ENCODE measurements at regions not wholly inside any gene's neighbourhood (a gene's known extent, or its start where the extent isn't known, plus 50 kb on each side); places are given as distances from the start of the nearest gene placed in this dataset.
"Not testable (repeated sequence)": the region's sequence is repeated elsewhere in the genome, so short reads cannot be mapped to it uniquely, and the experiment has no call there.

DNA sequence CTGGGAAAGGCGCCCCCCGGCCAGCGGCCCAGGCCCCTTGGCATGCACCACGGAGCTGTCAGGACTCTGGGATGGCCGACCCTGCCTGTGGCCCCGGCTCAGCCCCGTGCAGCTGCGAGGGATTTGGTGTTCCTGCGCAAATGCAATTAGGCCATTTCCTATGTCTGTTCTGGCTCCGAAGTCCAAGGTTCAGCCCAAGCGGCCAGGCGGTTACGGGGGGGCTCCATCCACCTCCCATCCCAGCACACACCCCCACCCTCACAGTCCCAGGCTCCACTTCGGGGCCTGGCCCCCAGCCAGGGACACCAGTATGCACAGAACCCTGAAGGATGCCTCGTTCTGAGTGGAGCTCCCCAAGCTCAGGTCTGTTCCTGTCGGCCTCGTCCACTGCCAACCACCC lies 891.3 kb downstream of the RPIA start:
- TF ChIP-seq, protein P1, sequence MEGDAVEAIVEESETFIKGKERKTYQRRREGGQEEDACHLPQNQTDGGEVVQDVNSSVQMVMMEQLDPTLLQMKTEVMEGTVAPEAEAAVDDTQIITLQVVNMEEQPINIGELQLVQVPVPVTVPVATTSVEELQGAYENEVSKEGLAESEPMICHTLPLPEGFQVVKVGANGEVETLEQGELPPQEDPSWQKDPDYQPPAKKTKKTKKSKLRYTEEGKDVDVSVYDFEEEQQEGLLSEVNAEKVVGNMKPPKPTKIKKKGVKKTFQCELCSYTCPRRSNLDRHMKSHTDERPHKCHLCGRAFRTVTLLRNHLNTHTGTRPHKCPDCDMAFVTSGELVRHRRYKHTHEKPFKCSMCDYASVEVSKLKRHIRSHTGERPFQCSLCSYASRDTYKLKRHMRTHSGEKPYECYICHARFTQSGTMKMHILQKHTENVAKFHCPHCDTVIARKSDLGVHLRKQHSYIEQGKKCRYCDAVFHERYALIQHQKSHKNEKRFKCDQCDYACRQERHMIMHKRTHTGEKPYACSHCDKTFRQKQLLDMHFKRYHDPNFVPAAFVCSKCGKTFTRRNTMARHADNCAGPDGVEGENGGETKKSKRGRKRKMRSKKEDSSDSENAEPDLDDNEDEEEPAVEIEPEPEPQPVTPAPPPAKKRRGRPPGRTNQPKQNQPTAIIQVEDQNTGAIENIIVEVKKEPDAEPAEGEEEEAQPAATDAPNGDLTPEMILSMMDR (conservative IDR thresholded peaks at IDR 0.05; ENCODE audit: low read depth, low read length), result not testable (repeated sequence)
- TF ChIP-seq EZH2 (IDR thresholded peaks at IDR 0.05; ENCODE audit: low read length, unreplicated experiment), result not testable (repeated sequence)
